MM.1S (cell line): ENCODE measurements at regions not wholly inside any gene's neighbourhood (a gene's known extent, or its start where the extent isn't known, plus 50 kb on each side); places are given as distances from the start of the nearest gene placed in this dataset.

Source experiments
- DNase-seq: peaks from one replicate; pipeline ENCODE4 v3.0.0-alpha.2; 2015
- H2AFZ ChIP-seq: fragments of 300-600 bp; sonication (generic); 2 replicates; pipeline ENCODE4 v1.6.0; 2016; ENCODE audit warnings: antibody characterized with exemption, low read length
- H3F3A ChIP-seq: fragments of 300-600 bp; sonication (generic); 2 replicates; pipeline ENCODE4 v1.6.1; 2016; ENCODE audit warnings: mild to moderate bottlenecking, antibody characterized with exemption, low read length, moderate library complexity, mixed read lengths; ENCODE audit not compliant: insufficient read depth
- H3K27ac ChIP-seq: fragments of 300-600 bp; sonication (generic); 2 replicates; pipeline ENCODE4 v1.5.1; 2016; ENCODE audit warnings: mild to moderate bottlenecking, low read length
- H3K27me3 ChIP-seq: fragments of 300-600 bp; sonication (generic); replicated peaks from 2 replicates; pipeline ENCODE4 v1.6.0; 2016; ENCODE audit warnings: low read length; ENCODE audit not compliant: insufficient read depth
- H3K36me3 ChIP-seq: fragments of 300-600 bp; sonication (generic); replicated peaks from 2 replicates; pipeline ENCODE4 v1.6.1; 2016; ENCODE audit warnings: mild to moderate bottlenecking, low read length, mixed read lengths; ENCODE audit not compliant: insufficient read depth
- H3K4me1 ChIP-seq: fragments of 300-600 bp; sonication (generic); 2 replicates; pipeline ENCODE4 v1.6.1; 2016; ENCODE audit warnings: low read length, mixed read lengths
- H3K4me2 ChIP-seq: fragments of 300-600 bp; sonication (generic); 2 replicates; pipeline ENCODE4 v1.6.0; 2016; ENCODE audit warnings: low read depth, low read length
- H3K4me3 ChIP-seq: fragments of 300-600 bp; sonication (generic); 2 replicates; pipeline ENCODE4 v1.5.1; 2016; ENCODE audit warnings: low read length, mixed read lengths
- H3K79me2 ChIP-seq: fragments of 300-600 bp; sonication (generic); 2 replicates; pipeline ENCODE4 v1.6.1; 2016; ENCODE audit warnings: mixed run types, low read length, mixed read lengths
- H3K9ac ChIP-seq: fragments of 300-600 bp; sonication (generic); 2 replicates; pipeline ENCODE4 v1.6.1; 2016; ENCODE audit warnings: low read length, mixed read lengths
- H3K9me2 ChIP-seq: fragments of 300-600 bp; sonication (generic); replicated peaks from 2 replicates; pipeline ENCODE4 v1.6.1; 2016; ENCODE audit warnings: mild to moderate bottlenecking, low read length, mixed read lengths; ENCODE audit not compliant: insufficient read depth
- H3K9me3 ChIP-seq: fragments of 300-600 bp; sonication (generic); replicated peaks from 2 replicates; pipeline ENCODE4 v1.6.1; 2016; ENCODE audit warnings: mild to moderate bottlenecking, low read length, mixed read lengths; ENCODE audit not compliant: insufficient read depth
- H4K20me1 ChIP-seq: fragments of 300-600 bp; sonication (generic); 2 replicates; pipeline ENCODE4 v1.6.1; 2016; ENCODE audit warnings: mild to moderate bottlenecking, low read length, moderate library complexity, mixed read lengths; ENCODE audit not compliant: insufficient read depth
- EZH2 ChIP-seq: fragments of 300-600 bp; sonication (generic); optimal IDR thresholded peaks from 2 replicates; pipeline ENCODE3; 2017; ENCODE audit warnings: low read depth, mild to moderate bottlenecking, antibody characterized with exemption, low read length, mixed read lengths
- EZH2phosphoT487 ChIP-seq: fragments of 300-600 bp; sonication (generic); IDR thresholded peaks from 2 replicates; pipeline ENCODE4 v1.6.1; 2018; ENCODE audit warnings: antibody characterized with exemption, low read length
- TF ChIP-seq, protein P1 (sequence below): fragments of 300-600 bp; sonication (generic); IDR thresholded peaks from 2 replicates; pipeline ENCODE4 v1.5.1; 2016; ENCODE audit warnings: antibody characterized with exemption, low read length, mixed read lengths

DNA sequence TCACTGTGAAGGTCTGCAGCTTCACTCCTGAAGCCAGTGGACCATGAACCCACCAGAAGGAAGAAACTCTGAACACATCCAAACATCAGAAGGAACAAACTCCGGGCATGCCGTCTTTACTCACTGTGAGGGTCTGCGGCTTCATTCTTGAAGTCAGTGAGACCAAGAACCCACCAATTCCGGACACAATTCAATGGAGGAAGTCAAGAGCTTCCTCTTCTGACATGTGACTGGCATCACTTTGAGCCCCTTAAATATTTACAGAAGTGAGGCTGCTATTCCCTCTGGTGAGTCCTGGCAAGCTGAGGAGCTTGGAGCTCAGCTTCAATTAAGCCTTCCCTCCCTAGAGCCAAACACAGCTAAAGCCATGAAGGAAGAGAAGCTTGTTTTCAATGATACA, 103.5 kb upstream of the SRD5A3 start:
- Histone ChIP-seq H3K9me2 (no peaks in the 10 kb centered on the region), H3K4me2 (no peak overlapping the region), H3K9ac (no peak overlapping the region), H3K4me3 (no peak overlapping the region), H2AFZ (no peak overlapping the region), H3K27me3 (no peaks in the 10 kb centered on the region), H4K20me1 (no peaks in the 10 kb centered on the region), H3K36me3 (no peaks in the 10 kb centered on the region), H3K27ac (no peak overlapping the region), H3F3A (no peaks in the 10 kb centered on the region), H3K4me1 (no peaks in the 10 kb centered on the region), H3K79me2 (no peaks in the 10 kb centered on the region), H3K9me3 (no peaks in the 10 kb centered on the region)
- TF ChIP-seq, protein P1, sequence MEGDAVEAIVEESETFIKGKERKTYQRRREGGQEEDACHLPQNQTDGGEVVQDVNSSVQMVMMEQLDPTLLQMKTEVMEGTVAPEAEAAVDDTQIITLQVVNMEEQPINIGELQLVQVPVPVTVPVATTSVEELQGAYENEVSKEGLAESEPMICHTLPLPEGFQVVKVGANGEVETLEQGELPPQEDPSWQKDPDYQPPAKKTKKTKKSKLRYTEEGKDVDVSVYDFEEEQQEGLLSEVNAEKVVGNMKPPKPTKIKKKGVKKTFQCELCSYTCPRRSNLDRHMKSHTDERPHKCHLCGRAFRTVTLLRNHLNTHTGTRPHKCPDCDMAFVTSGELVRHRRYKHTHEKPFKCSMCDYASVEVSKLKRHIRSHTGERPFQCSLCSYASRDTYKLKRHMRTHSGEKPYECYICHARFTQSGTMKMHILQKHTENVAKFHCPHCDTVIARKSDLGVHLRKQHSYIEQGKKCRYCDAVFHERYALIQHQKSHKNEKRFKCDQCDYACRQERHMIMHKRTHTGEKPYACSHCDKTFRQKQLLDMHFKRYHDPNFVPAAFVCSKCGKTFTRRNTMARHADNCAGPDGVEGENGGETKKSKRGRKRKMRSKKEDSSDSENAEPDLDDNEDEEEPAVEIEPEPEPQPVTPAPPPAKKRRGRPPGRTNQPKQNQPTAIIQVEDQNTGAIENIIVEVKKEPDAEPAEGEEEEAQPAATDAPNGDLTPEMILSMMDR: no peak
- TF ChIP-seq EZH2phosphoT487 (no peak), EZH2 (no peak)
- no peak for DNase-seq

DNA sequence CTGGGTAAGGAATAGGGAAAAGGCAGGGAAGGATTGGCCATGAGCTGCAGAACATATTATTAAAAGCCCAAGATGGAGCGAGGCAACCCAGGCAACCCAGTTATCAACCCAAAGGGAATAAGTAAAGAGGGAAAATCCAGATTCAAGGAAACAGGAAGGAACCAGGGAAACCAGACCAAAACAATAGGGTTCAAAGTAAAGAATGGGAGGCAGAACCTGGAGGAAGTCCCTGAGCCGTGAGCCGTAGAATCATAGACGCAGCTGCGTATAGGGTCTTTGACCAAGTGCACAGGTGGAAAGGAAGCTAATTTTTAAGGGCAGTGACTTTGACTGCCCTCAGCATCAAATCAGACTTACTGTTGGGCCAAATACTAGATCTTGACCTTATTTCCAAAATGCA, 98.5 kb upstream of the SRD5A3 start:
- Histone ChIP-seq H3K79me2 (no peaks in the 10 kb centered on the region), H3K4me1 (no peaks in the 10 kb centered on the region), H2AFZ (no peak overlapping the region), H3K9me2 (no peaks in the 10 kb centered on the region), H3K4me3 (no peak overlapping the region), H3K27ac (no peak overlapping the region), H3K9ac (no peak overlapping the region), H3K9me3 (no peaks in the 10 kb centered on the region), H4K20me1 (no peaks in the 10 kb centered on the region), H3K27me3 (no peaks in the 10 kb centered on the region), H3F3A (no peaks in the 10 kb centered on the region), H3K36me3 (no peaks in the 10 kb centered on the region), H3K4me2 (no peak overlapping the region)
- TF ChIP-seq, protein P1: no peak
- TF ChIP-seq EZH2phosphoT487 (no peak), EZH2 (no peak)
- no peak for DNase-seq

DNA sequence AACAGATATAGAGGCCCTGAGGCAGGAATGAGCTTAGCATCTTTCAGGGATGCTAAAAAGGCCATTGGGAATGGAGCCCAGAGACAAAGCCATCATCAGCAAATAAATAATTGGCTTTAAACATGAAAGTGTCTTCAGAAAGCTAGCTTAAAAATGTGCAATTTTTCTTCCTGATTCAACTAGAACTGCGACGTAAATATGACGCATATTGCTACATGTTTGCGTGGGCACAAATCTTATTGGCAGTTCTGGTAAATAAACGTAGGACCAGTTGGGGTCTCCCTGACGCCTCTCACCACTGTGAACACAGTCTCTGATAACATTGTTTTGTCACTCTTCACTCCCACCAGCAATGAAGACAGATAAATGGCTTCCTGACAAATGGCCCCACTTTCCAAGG, 97.3 kb upstream of the SRD5A3 start:
- no peak overlapping the region for H3K4me3 ChIP-seq
- no peaks in the 10 kb centered on the region for H3K27me3 ChIP-seq
- H3K9me2 ChIP-seq: no peaks in the 10 kb centered on the region
- DNase-seq: no peak
- no peak overlapping the region for H3K4me2 ChIP-seq
- no peaks in the 10 kb centered on the region for H3K79me2 ChIP-seq
- no peak overlapping the region for H2AFZ ChIP-seq
- H3K9ac ChIP-seq: no peak overlapping the region
- H3K36me3 ChIP-seq: no peaks in the 10 kb centered on the region
- H3K4me1 ChIP-seq: no peaks in the 10 kb centered on the region
- H3F3A ChIP-seq: no peaks in the 10 kb centered on the region
- H4K20me1 ChIP-seq: no peaks in the 10 kb centered on the region
- H3K27ac ChIP-seq: no peak overlapping the region
- no peak for TF ChIP-seq EZH2phosphoT487
- TF ChIP-seq EZH2: no peak
- TF ChIP-seq, protein P1: no peak
- no peaks in the 10 kb centered on the region for H3K9me3 ChIP-seq
